CD4-positive, alpha-beta T cell treated with Interleukin-15 for 4 hours (primary cell): ENCODE measurements at regions not wholly inside any gene's neighbourhood (a gene's known extent, or its start where the extent isn't known, plus 50 kb on each side); places are given as distances from the start of the nearest gene placed in this dataset.
"Not testable (repeated sequence)": the region's sequence is repeated elsewhere in the genome, so short reads cannot be mapped to it uniquely, and the experiment has no call there.

Experiments
- DNase-seq: peaks from one replicate; pipeline ENCODE4 v3.0.0-alpha.2; 2020; ENCODE audit warnings: low spot score

DNA sequence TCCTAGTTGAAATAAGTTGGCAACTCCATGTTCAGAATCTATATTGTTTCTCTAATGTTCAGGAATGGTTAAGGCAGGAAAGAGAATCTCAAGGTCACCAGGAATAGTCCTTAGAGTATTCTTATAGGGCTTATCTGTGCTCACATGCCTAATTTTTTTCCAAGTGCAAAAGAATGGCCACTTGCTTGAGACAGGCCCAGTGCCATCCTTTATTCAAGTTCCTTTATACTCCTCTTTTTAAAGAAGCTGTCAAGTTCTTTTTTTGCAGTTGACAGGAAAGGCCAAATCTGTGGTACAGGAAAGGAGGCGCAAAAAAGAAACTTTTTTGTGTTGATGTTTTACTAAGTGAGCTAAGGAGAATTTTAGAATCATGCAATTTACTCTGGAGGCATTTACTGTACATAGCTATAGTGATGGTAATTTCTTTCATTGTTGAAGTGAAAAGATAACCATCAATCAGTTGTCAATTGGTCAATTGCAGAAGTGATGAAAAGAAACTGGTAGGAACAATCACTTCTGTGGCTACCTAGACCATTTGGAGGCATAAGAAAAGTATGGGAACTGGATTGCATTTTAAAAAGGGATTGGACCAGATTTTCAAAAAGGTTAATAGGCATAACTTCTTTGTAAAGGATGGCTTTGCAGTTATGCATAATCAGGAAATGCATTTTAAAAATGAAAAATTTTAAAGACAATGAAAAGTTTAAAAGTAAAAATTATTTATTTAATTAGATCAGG is 102.5 kb upstream of the SOX2 start:
- no peak for DNase-seq

- no peak for DNase-seq
Observed at GRCh38 chr3:181604267-181604666, 107.5 kb upstream of the SOX2 start.

DNA sequence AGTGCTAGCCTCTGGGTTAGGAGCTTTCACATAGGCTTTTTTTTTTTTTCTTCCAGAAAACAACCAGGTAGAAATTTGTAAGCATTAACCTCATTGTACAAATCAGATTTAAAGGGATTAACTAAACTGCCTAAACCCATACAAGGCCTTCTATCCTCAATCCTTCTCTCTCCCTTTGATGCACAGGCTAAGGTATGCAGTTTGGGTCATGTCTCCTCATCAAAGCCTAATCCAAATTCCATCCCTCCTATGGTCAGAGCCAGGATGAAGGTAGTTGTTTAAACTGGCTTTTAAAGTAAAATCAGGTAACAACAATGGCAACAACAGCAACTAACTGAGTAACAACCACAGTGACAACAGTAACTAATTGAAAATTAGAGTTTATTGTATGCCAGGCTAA is 115.6 kb upstream of the SOX2 start:
- no peak for DNase-seq

- DNase-seq: not testable (repeated sequence)
Observed at GRCh38 chr3:181590939-181591338, 120.8 kb upstream of the SOX2 start.

DNA sequence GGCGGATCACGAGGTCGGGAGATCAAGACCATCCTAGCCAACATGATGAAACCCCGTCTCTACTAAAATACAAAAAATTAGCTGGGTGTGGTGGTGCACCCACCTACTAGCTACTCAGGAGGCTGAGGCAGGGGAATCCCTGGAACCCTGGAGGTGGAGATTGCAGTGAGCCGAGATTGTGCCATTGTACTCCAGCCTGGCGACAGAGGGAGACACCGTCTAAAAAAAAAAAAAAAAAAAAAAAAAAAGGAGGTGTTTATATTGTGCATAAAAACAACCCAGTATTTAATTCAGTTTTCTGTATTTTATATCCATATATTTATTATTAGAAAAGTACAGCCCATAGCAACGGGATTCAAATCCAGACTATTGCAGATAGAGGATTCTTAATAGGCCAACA is 129.1 kb upstream of the SOX2 start:
- no peak for DNase-seq

- no peak for DNase-seq
Observed at GRCh38 chr3:181581656-181582055, 130.1 kb upstream of the SOX2 start.

- no peak for DNase-seq
Observed at GRCh38 chr3:181578743-181579142, 133.0 kb upstream of the SOX2 start.

DNA sequence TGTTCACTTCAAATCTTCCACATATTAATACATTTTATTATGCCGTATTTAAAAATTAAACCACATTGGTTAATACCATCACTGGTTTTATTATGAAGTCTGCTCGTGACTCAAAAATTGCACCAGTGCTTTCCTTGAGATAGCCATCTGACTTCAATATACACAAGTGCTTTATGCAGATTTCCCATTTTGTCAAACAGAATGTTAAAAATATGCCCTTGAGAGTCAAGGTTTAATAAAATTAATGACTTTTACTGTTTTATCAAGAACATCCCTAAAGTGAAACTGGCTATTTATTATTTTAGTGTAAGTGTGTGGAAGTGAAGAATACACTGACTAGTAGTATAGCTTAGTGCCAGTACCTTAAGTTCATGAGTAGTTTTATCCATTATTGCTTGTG is 139.3 kb upstream of the SOX2 start:
- no peak for DNase-seq

DNA sequence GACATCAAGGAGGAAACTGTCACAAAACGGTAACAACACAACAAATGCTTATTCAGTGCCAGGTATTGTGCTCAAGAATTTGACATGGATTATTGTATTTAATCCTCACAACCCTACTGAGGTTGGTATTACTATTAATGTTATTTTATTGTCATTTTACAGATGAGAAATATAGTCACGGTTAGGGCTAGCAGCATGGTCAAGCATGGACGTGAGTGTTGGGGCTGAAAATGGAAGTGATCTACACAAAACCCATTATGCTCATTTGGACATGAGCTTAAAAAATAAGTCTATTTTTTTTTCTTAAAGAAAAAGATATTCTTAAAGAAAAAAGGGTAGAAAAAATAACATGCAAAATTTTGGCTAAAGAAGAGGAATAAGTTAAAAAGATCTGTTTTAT is 141.3 kb upstream of the SOX2 start:
- DNase-seq: no peak

- DNase-seq: no peak
Observed at GRCh38 chr3:181569356-181569940, 142.3 kb upstream of the SOX2 start.

DNA sequence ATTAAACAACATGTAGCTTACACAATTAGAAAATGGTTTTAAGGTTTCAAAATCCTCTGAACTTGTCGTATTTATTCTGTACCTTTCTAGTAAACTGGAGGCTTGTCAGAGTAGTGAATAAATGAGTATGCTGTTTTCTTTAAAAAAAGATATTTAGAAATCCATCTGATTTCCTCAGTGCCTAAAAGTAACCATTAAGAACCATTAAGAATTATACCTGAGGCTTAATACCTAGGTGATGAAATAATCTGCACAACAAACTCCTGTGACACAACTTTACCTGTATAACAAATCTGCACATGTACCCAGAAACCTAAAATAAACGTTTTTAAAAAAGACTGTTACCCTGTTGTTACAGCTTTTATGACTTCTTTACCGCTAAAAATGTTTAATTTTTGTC is 143.0 kb upstream of the SOX2 start:
- DNase-seq: no peak

DNA sequence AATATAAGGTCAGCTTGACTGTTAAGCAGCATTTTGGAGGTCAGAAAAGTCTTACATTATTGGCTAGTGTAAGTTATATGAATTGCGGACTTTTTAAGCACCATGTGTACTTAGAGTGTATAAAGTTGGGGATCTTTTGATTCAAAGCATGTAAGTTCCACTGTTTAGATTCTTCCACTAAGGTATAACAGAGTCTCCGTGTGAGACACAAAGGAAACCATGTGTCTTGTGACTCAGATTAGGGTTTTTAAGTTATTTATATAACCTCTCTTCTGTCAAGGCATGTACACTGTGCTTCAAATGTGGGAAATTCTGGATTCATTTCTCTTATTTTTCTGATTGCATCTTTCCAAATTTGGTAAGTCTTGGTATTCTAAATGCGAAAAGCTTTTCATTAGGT is 143.5 kb upstream of the SOX2 start:
- no peak for DNase-seq

- DNase-seq: no peak
Observed at GRCh38 chr3:181567311-181568075, 144.2 kb upstream of the SOX2 start.

DNA sequence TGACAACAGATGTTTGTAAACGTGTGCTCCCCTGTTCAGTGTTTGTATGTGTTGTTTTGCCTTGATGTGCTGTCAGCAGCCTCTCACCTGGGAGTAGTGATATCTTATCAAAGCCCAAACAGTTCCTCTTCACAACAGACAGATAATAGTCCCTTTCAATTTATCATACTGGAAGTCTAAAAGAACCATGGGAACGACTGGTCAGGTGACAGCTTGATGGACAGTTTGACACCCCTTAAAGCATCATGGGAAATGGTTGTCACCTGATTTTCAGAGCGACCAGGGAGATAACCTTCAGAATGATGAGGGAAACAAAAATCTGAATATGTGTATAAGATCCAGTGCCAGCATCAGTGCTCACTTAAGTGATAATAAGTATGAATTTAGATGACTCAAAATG is 146.3 kb upstream of the SOX2 start:
- no peak for DNase-seq

- no peak for DNase-seq
Observed at GRCh38 chr3:181564222-181564621, 147.5 kb upstream of the SOX2 start.

- DNase-seq: no peak
Observed at GRCh38 chr3:181561139-181562031, 150.3 kb upstream of the SOX2 start.

DNA sequence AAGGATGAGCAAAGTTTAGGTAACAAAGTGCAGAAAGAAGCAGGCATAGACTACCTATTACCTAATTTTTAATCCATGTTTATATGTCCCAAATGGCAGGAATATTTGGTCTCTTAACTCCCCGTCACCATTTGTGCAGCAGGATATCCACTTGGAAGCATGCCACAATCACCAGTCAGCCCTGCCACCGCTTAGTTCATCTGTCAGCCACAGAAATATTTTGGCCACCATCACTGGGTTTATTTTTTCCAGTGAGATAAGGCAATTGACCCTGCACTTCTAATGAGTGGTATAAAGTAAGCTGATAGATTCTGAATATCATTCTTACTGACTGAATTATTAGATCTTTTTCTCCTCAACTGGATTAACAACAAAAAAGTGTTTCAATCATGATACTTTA is 152.9 kb upstream of the SOX2 start:
- no peak for DNase-seq

DNA sequence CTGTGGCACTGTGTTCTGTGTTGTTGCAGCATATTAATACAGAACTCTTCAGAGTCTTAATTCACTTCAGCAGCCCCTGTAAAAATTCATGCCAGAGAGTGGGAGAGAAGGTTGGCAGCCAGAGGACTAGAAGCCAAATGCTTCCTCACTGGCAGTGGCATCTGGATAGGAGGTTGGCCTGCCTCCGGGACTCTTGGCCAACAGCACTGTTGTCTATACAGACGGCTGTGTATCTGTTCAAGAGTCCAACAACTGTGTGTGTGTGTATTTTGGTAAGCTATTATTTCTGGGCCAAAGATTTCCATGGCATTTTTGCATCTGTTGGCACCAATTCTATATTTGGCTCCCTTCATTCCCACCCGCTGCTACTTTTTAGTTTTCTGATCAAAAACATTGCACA is 156.0 kb upstream of the SOX2 start:
- DNase-seq: no peak

DNA sequence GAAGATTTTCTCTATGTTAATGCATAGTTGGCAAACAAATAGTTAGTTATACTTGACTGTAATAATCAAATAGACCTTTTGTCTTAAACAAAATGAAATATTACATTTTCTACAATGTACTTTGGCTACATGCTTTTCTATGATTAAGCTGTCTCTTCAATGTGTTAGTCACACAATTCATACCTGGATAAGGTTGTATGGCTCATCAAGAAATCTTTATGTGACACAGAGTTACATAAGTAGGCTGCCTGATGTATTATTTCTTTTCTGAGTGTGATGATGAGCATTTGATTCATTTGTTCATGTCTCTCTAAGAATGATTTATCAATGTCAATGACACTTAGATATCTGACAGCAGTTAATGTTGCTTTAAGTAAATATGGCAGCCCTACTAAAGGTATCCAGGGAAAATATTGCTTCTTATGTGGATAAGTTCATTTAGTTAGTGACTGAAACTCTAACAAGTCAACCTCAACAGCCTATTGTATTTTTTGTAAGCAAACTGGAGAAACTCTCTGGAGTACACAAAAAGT is 157.4 kb upstream of the SOX2 start:
- DNase-seq: no peak

GRCh38 chr3:181549266-181549665 is 162.5 kb upstream of the SOX2 start:
- DNase-seq: no peak

DNA sequence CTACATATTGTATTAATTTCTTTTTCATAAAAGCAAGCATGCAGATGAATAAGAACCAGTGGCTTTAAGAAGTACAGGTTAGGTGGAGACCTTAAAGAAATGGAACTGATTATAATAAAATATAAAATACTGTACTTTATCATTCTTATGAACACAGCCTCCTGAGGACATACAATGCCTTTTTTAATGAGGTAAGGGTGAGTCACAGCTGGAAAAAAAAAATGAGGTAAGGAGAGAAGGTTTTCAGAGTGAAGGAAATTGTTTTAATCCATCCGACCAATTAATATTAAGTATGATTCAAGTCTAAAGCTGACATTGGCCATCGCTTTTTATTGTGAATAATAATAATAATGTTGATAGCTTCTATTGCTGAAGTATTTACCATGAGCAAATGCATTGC is 170.3 kb upstream of the SOX2 start:
- DNase-seq: no peak

- DNase-seq: no peak
Observed at GRCh38 chr3:181534781-181535221, 176.9 kb upstream of the SOX2 start.
